Spleen (tissue), 11 donors: ENCODE measurements at regions not wholly inside any gene's neighbourhood (a gene's known extent, or its start where the extent isn't known, plus 50 kb on each side); places are given as distances from the start of the nearest gene placed in this dataset.
A peak's percentile ranks its signal among the peaks of the same experiment; 100 is the strongest.

Experiments used
- DNase-seq: peaks from one replicate; pipeline ENCODE4 v3.0.0-alpha.2; 2020
- H3K27ac ChIP-seq, 8 donors: fragments of 200-600 bp; sonication (generic) in 7 of 8; 1 replicate in 4 of 8; 2 replicates in 4 of 8; pipeline versions ENCODE4 v1.5.0 to v1.8.0; 2016 to 2021; ENCODE audit warnings: inconsistent platforms in 4 of 8, mild to moderate bottlenecking in 4 of 8, moderate library complexity in 1 of 8
- H3K27me3 ChIP-seq, 7 donors: fragments of 200-600 bp; sonication (generic) in 6 of 7; replicated peaks in 1 of 7; 1 replicate in 4 of 7; 2 replicates in 3 of 7; pipeline versions ENCODE4 v1.5.0 to v1.8.0; 2016 to 2021; ENCODE audit warnings: inconsistent platforms in 3 of 7, mild to moderate bottlenecking in 1 of 7
- H3K36me3 ChIP-seq, 6 donors: fragments of 200-600 bp; sonication (generic) in 5 of 6; 1 replicate in 4 of 6; 2 replicates in 2 of 6; pipeline versions ENCODE4 v1.5.0 to v1.8.0; 2016 to 2021; ENCODE audit warnings: inconsistent platforms in 2 of 6
- H3K4me1 ChIP-seq, 6 donors: fragments of 200-600 bp; sonication (generic) in 5 of 6; 1 replicate in 3 of 6; 2 replicates in 3 of 6; pipeline versions ENCODE4 v1.5.0 to v1.8.0; 2016 to 2021; ENCODE audit warnings: inconsistent platforms in 3 of 6
- H3K4me3 ChIP-seq, 8 donors: fragments of 200-600 bp; sonication (generic) in 7 of 8; 1 replicate in 4 of 8; 2 replicates in 4 of 8; pipeline versions ENCODE4 v1.5.0 to v1.8.0; 2016 to 2021; ENCODE audit warnings: inconsistent platforms in 4 of 8, mild to moderate bottlenecking in 4 of 8, moderate library complexity in 2 of 8
- H3K9me3 ChIP-seq, 8 donors: fragments of 200-600 bp; sonication (generic) in 7 of 8; 1 replicate in 4 of 8; 2 replicates in 4 of 8; pipeline versions ENCODE4 v1.5.0 to v1.8.0; 2016 to 2021; ENCODE audit warnings: inconsistent platforms in 4 of 8
- CTCF ChIP-seq, 11 experiments: fragments of 200-600 bp in 7 of 11; fragments of 450-650 bp in 4 of 11; sonication (generic) in 4 of 11; IDR thresholded peaks in 8 of 11; conservative IDR thresholded peaks in 3 of 11; 1 replicate in 7 of 11; 2 replicates in 4 of 11; pipeline versions ENCODE4 v1.4.0 to v1.8.0; 2016 to 2021; ENCODE audit warnings: antibody characterized with exemption in 11 of 11, inconsistent platforms in 4 of 11, mild to moderate bottlenecking in 1 of 11
- POLR2A ChIP-seq, 3 donors: fragments of 450-650 bp; IDR thresholded peaks; one replicate each; pipeline ENCODE4 v1.5.1; 2017; ENCODE audit warnings: antibody characterized with exemption in 3 of 3, mild to moderate bottlenecking in 1 of 3
- POLR2AphosphoS5 ChIP-seq, 3 donors: sonication (generic); formaldehyde crosslinking; IDR thresholded peaks; one replicate each; pipeline ENCODE4 v1.5.1; 2017; ENCODE audit warnings: antibody characterized with exemption in 3 of 3
- WGBS, 5 donors: extraction: QIAGEN DNeasy Blood & Tissue Kit in 3 of 5; methylation state at CpG; one replicate each; pipeline versions ENCODE4 v1.1.5 to v1.1.7; 2013 to 2018; 5-methylcytosine and 5-hydroxymethylcytosine counted together
- intact Hi-C: fragments of 100-400 bp; cut with DNase I; formaldehyde crosslinking; loops from one replicate; pipeline ENCODE4 v1.15.0; 2023; ENCODE audit warnings: low total_unique reads
- donor health status: healthy with polysubstance abuse.
- donor health status: DM: no; HTN: no; CAD: no; lungs with moderate emphysema.
- donor health status: DM: no; HTN: no; CAD: no.
- donor health status: Bipolar disorder and iron deficiency.
- donor health status: healthy.
- donor health status: DM: no; HTN: no; CAD: no.
- donor health status: DM: yes; HTN: yes; CAD: no.

- H3K9me3 ChIP-seq, result no peaks in the 10 kb centered on the region
- peaks cover 25 to 83% (median 58%) of the 10 kb centered on the region in 6 donors for H3K4me1 ChIP-seq
- peaks cover 0 to 30% (median 2%) of the 10 kb centered on the region in 6 donors for H3K36me3 ChIP-seq
- TF ChIP-seq POLR2AphosphoS5 (IDR thresholded peaks at IDR 0.05), result no peak
- TF ChIP-seq CTCF (IDR thresholded peaks at IDR 0.05 in 8 of 11, conservative IDR thresholded peaks at IDR 0.05 in 3 of 11), result no peak
- no peak for TF ChIP-seq POLR2A (IDR thresholded peaks at IDR 0.05)
- no peak for DNase-seq
- peak overlapping the region in 6 of 8 donors; percentile 4 to 82 (median 78) for H3K27ac ChIP-seq
- 13 to 33% (median 29%) methylated on average over 1 of the region's 1 CpG for WGBS, 5 donors
- intact Hi-C loops, result no loop called here
- H3K27me3 ChIP-seq, result no peaks in the 10 kb centered on the region
- H3K4me3 ChIP-seq, result no peak overlapping the region
Measured at GRCh38 chr13:30370146-30370545, 52.1 kb upstream of the UBE2L5 start.

GRCh38 chr13:30370916-30371521 lies 51.3 kb upstream of the UBE2L5 start:
- Histone ChIP-seq H3K4me1 (peaks cover 25 to 83% (median 62%) of the 10 kb centered on the region in 6 donors), H3K4me3 (peak overlapping the region in 1 of 8 donors; percentile 43), H3K36me3 (peaks cover 0 to 24% (median 2%) of the 10 kb centered on the region in 6 donors), H3K27me3 (no peaks in the 10 kb centered on the region), H3K9me3 (no peaks in the 10 kb centered on the region), H3K27ac (peak overlapping the region; percentile 59 to 82 (median 78))
- TF ChIP-seq POLR2A (IDR thresholded peaks at IDR 0.05) (peak in 1 of 3 donors; percentile 5), POLR2AphosphoS5 (IDR thresholded peaks at IDR 0.05) (no peak), CTCF (IDR thresholded peaks at IDR 0.05 in 8 of 11, conservative IDR thresholded peaks at IDR 0.05 in 3 of 11) (no peak)
- intact Hi-C loops, result no loop called here
- no peak for DNase-seq
- WGBS, 5 donors, result 76 to 83% (median 77%) methylated on average over 4 of the region's 4 CpGs

- Histone ChIP-seq H3K4me3 (peak overlapping the region in 2 of 8 donors; percentile 9 to 43), H3K27ac (peak overlapping the region; percentile 59 to 82 (median 78)), H3K9me3 (no peaks in the 10 kb centered on the region), H3K4me1 (peaks cover 29 to 83% (median 68%) of the 10 kb centered on the region in 6 donors), H3K27me3 (no peaks in the 10 kb centered on the region), H3K36me3 (peaks cover 0 to 17% (median 0%) of the 10 kb centered on the region in 6 donors)
- WGBS, 5 donors, result 16 to 26% (median 18%) methylated on average over 13 to 14 of the region's 14 CpGs
- intact Hi-C loops, result no loop called here
- DNase-seq, result peak; percentile 90
- TF ChIP-seq POLR2A (IDR thresholded peaks at IDR 0.05) (no peak), CTCF (IDR thresholded peaks at IDR 0.05 in 8 of 11, conservative IDR thresholded peaks at IDR 0.05 in 3 of 11) (no peak), POLR2AphosphoS5 (IDR thresholded peaks at IDR 0.05) (peak in 2 of 3 donors; percentile 70 to 80)
Measured at GRCh38 chr13:30371649-30372265, 50.5 kb upstream of the UBE2L5 start.
